ENCODE measurements at regions not wholly inside any gene's neighbourhood (a gene's known extent, or its start where the extent isn't known, plus 50 kb on each side); places are given as distances from the start of the nearest gene placed in this dataset.

- peak; percentile 73 for DNase-seq
Measured at GRCh38 chr13:79749984-79750551, 269.1 kb downstream of the NDFIP2 start.

GRCh38 chr13:79749566-79749965, 268.6 kb downstream of the NDFIP2 start:
- DNase-seq = no peak

GRCh38 chr13:79745081-79745480, 264.1 kb downstream of the NDFIP2 start:
- no peak for DNase-seq

GRCh38 chr13:79742923-79743322, 262.0 kb downstream of the NDFIP2 start:
- no peak for DNase-seq

GRCh38 chr13:79740991-79741390, 260.0 kb downstream of the NDFIP2 start:
- no peak for DNase-seq

GRCh38 chr13:79736356-79736755, 255.4 kb downstream of the NDFIP2 start:
- no peak for DNase-seq

- no peak for DNase-seq
Measured at GRCh38 chr13:79735228-79735627, 254.3 kb downstream of the NDFIP2 start.

GRCh38 chr13:79727086-79727485, 246.1 kb downstream of the NDFIP2 start:
- no peak for DNase-seq

GRCh38 chr13:79725841-79726240, 244.9 kb downstream of the NDFIP2 start:
- no peak for DNase-seq

- DNase-seq = peak; percentile 45
Measured at GRCh38 chr13:79724348-79725103, 243.6 kb downstream of the NDFIP2 start.

- DNase-seq = peak; percentile 76
Measured at GRCh38 chr13:79723519-79724024, 242.6 kb downstream of the NDFIP2 start.

GRCh38 chr13:79722885-79723445, 242.0 kb downstream of the NDFIP2 start:
- DNase-seq = no peak

- no peak for DNase-seq
Measured at GRCh38 chr13:79716191-79716590, 235.2 kb downstream of the NDFIP2 start.

GRCh38 chr13:79711631-79712030, 230.7 kb downstream of the NDFIP2 start:
- no peak for DNase-seq

GRCh38 chr13:79710376-79710775, 229.4 kb downstream of the NDFIP2 start:
- DNase-seq = no peak

GRCh38 chr13:79709471-79709870, 228.5 kb downstream of the NDFIP2 start:
- no peak for DNase-seq

GRCh38 chr13:79703772-79704171, 222.8 kb downstream of the NDFIP2 start:
- no peak for DNase-seq

- no peak for DNase-seq
Measured at GRCh38 chr13:79695754-79696153, 214.8 kb downstream of the NDFIP2 start.

GRCh38 chr13:79692846-79693245, 211.9 kb downstream of the NDFIP2 start:
- no peak for DNase-seq

- DNase-seq = no peak
Measured at GRCh38 chr13:79691826-79692225, 210.9 kb downstream of the NDFIP2 start.

- DNase-seq = no peak
Measured at GRCh38 chr13:79688741-79689140, 207.8 kb downstream of the NDFIP2 start.

GRCh38 chr13:79686441-79686840, 205.5 kb downstream of the NDFIP2 start:
- no peak for DNase-seq

GRCh38 chr13:79684371-79684770, 203.4 kb downstream of the NDFIP2 start:
- DNase-seq = no peak

- DNase-seq = no peak
Measured at GRCh38 chr13:79682164-79682563, 201.2 kb downstream of the NDFIP2 start.
